CD4-positive, alpha-beta T cell treated with Interleukin-4 for 1 hour (primary cell): ENCODE measurements at regions not wholly inside any gene's neighbourhood (a gene's known extent, or its start where the extent isn't known, plus 50 kb on each side); places are given as distances from the start of the nearest gene placed in this dataset.
"Not testable (repeated sequence)": the region's sequence is repeated elsewhere in the genome, so short reads cannot be mapped to it uniquely, and the experiment has no call there.

ENCODE experiments used
- DNase-seq, 2 donors: peaks; one replicate each; pipeline ENCODE4 v3.0.0-alpha.2; 2020 to 2022

DNA sequence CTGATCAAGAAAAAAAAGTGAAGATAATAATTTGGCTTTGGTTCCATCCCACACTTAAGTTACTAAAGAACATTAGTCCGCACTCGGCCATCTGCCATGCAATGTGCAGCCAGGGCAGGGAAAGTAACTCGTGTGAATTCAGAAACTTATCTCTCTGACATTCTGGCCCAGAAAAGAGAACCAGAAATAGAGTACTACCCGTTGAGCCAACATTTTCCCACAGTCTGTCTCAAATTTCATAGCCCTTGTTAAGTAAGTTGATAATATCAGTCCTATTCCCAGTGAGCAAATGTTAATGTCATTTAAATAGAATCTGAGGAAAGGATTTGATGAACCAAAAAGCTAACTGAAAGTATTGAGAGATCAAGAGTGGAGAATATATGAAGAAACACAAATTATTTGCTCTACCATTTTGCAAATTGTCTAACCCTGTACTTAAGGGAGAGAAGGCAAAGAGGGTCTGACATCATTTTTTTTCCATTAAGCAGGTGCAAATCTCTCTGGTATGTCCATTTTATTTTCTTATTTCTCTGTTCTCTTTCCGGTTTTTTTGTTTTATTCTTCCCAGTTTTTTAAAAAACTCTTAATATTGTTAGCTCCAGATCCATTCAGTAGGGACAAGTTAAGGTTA lies 156.3 kb downstream of the NDFIP2 start:
- DNase-seq: no peak

- DNase-seq: no peak
These were observed 150.2 kb downstream of the NDFIP2 start for GRCh38 chr13:79631051-79631659.

- DNase-seq: no peak
These were observed 147.5 kb downstream of the NDFIP2 start for GRCh38 chr13:79628463-79628862.

GRCh38 chr13:79626924-79627323 lies 146.0 kb downstream of the NDFIP2 start:
- no peak for DNase-seq

GRCh38 chr13:79625517-79625916 lies 144.6 kb downstream of the NDFIP2 start:
- DNase-seq: no peak

DNA sequence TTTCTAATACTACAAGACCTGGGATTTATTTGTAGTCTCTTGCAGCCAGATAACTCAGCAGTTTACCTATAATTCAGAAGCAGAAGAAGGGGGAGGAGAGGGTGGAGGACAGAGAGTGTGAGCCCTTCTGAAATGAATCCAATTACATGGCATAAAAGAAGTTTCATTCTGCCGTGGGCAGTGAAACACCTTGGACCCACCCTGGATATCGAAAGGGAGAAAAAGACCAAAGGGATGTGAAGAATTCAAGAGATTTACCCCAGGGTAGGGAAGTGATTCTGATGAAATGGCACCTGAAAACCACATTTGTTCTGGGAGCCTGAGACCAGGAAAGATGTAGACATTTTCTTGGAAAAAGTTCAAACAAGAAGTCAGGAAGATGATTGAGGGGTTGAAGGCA lies 140.9 kb downstream of the NDFIP2 start:
- DNase-seq: no peak

- DNase-seq: no peak
These were observed 140.5 kb downstream of the NDFIP2 start for GRCh38 chr13:79621449-79621848.

- no peak for DNase-seq
These were observed 133.4 kb downstream of the NDFIP2 start for GRCh38 chr13:79614250-79614918.

DNA sequence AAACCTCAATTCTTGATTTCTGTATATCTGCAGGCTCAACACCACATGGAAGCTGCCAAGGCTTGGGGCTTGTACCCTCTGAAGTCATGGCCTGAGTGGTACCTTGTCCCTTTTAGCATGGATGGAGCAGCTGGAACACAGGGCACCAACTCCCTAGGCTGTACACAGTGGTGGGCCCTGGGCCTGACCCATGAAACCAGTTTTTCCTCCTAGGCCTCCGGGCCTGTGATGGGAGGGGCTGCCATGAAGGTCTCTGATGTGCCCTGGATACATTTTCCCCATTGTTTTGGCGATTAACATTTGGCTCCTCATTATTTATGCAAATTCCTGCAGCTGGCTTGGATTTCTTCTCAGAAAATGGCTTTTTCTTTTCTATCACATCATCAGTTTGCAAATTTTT lies 131.6 kb downstream of the NDFIP2 start:
- DNase-seq: no peak

- DNase-seq: not testable (repeated sequence)
These were observed 126.9 kb downstream of the NDFIP2 start for GRCh38 chr13:79607895-79608294.
